Upper lobe of left lung (tissue), 4 donors: ENCODE measurements at regions not wholly inside any gene's neighbourhood (a gene's known extent, or its start where the extent isn't known, plus 50 kb on each side); places are given as distances from the start of the nearest gene placed in this dataset.

Source experiments
- CTCF ChIP-seq, 6 experiments: fragments of 450-650 bp in 4 of 6; fragments of 200-600 bp in 2 of 6; sonication (generic) in 2 of 6; IDR thresholded peaks; one replicate each; pipeline ENCODE4 v1.5.1; 2016 to 2019; ENCODE audit warnings: antibody characterized with exemption in 6 of 6
- EP300 ChIP-seq, 4 donors: sonication (generic); formaldehyde crosslinking; IDR thresholded peaks; one replicate each; pipeline ENCODE4 v1.5.1; 2017; ENCODE audit warnings: antibody characterized with exemption in 4 of 4, control low read depth in 2 of 4
- POLR2A ChIP-seq, 4 donors: fragments of 450-650 bp; IDR thresholded peaks; one replicate each; pipeline ENCODE4 v1.5.1; 2016 to 2017; ENCODE audit warnings: antibody characterized with exemption in 4 of 4, mild to moderate bottlenecking in 2 of 4

GRCh38 chrX:150227321-150227860, 135.7 kb upstream of the MAMLD1 start:
- TF ChIP-seq CTCF (IDR thresholded peaks at IDR 0.05) = no peak
- no peak for TF ChIP-seq POLR2A (IDR thresholded peaks at IDR 0.05)
- TF ChIP-seq EP300 (IDR thresholded peaks at IDR 0.05) = no peak
